GM19328 (cell line): ENCODE measurements at regions not wholly inside any gene's neighbourhood (a gene's known extent, or its start where the extent isn't known, plus 50 kb on each side); places are given as distances from the start of the nearest gene placed in this dataset.

Source experiments
- ATAC-seq: cut with Tn5 transposase; IDR thresholded peaks from one replicate; pipeline ENCODE4 v1.9.1; 2021; ENCODE audit warnings: mild to moderate bottlenecking, moderate library complexity; ENCODE audit not compliant: unreplicated experiment

- no peak for ATAC-seq
These were observed 84.1 kb upstream of the SLC38A2 start for GRCh38 chr12:46456356-46457334.

GRCh38 chr12:46455648-46456352, 83.2 kb upstream of the SLC38A2 start:
- ATAC-seq: no peak

GRCh38 chr12:46454981-46455380, 82.4 kb upstream of the SLC38A2 start:
- ATAC-seq: no peak

GRCh38 chr12:46453428-46453827, 80.9 kb upstream of the SLC38A2 start:
- no peak for ATAC-seq

- ATAC-seq: no peak
These were observed 80.2 kb upstream of the SLC38A2 start for GRCh38 chr12:46452776-46453175.

- ATAC-seq: no peak
These were observed 79.6 kb upstream of the SLC38A2 start for GRCh38 chr12:46452061-46452615.

- no peak for ATAC-seq
These were observed 78.9 kb upstream of the SLC38A2 start for GRCh38 chr12:46451276-46452021.

GRCh38 chr12:46450279-46450748, 77.7 kb upstream of the SLC38A2 start:
- ATAC-seq: no peak

GRCh38 chr12:46449856-46450255, 77.3 kb upstream of the SLC38A2 start:
- no peak for ATAC-seq

GRCh38 chr12:46449316-46449715, 76.7 kb upstream of the SLC38A2 start:
- ATAC-seq: no peak

GRCh38 chr12:46446645-46447044, 74.1 kb upstream of the SLC38A2 start:
- ATAC-seq: no peak

- ATAC-seq: no peak
These were observed 73.1 kb upstream of the SLC38A2 start for GRCh38 chr12:46445551-46446235.

GRCh38 chr12:46445093-46445492, 72.5 kb upstream of the SLC38A2 start:
- ATAC-seq: no peak

GRCh38 chr12:46443594-46444263, 71.2 kb upstream of the SLC38A2 start:
- no peak for ATAC-seq

- ATAC-seq: no peak
These were observed 70.2 kb upstream of the SLC38A2 start for GRCh38 chr12:46442738-46443137.

GRCh38 chr12:46442239-46442638, 69.7 kb upstream of the SLC38A2 start:
- no peak for ATAC-seq

GRCh38 chr12:46439793-46440511, 67.4 kb upstream of the SLC38A2 start:
- no peak for ATAC-seq

- no peak for ATAC-seq
These were observed 66.2 kb upstream of the SLC38A2 start for GRCh38 chr12:46438719-46439319.

GRCh38 chr12:46438256-46438655, 65.7 kb upstream of the SLC38A2 start:
- no peak for ATAC-seq
